ENCODE measurements at regions not wholly inside any gene's neighbourhood (a gene's known extent, or its start where the extent isn't known, plus 50 kb on each side); places are given as distances from the start of the nearest gene placed in this dataset.

GRCh38 chr1:88101041-88101440 lies 583.0 kb upstream of the PKN2 start:
- no peak for DNase-seq

DNA sequence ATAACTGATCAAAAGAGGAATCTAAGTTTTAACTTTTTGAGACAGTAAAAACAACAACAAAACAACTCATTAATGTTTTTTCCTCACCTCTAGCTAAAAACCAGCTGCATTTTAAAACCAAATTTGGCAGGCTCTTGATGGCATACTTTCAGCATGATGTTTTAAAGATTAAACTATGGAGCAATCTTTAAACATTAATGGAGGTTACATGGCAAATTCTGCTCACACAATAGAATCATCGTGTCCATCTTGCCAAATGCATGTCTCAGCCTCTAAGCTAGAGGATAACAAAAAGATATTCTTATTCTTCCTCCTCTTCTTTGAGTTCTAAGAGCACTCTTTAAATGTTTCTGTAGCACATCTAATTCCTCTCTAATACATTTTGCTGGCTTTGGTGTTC lies 579.8 kb upstream of the PKN2 start:
- no peak for DNase-seq

DNA sequence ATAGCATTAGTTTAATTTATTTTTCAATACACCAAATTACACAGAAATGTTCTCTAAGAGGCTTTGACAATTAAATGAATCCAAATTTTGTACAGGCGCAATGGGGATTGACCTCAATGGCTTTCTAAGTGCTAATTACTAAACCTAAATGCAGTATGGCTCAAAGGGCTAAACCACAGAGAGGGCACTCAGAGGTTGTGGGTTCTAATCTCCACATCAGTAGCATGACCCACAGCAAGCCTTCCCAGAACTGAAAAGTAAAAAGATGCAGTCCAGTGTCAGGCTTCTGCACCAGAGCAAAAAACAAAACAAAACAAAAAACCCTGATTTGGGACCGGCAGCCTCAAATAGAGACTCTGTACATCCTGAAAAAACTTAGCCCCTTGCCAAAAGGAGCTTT lies 579.2 kb upstream of the PKN2 start:
- DNase-seq = no peak

GRCh38 chr1:88111816-88112215 lies 572.3 kb upstream of the PKN2 start:
- DNase-seq = no peak

GRCh38 chr1:88117597-88117996 lies 566.5 kb upstream of the PKN2 start:
- no peak for DNase-seq

GRCh38 chr1:88118176-88118845 lies 565.8 kb upstream of the PKN2 start:
- DNase-seq = no peak

DNA sequence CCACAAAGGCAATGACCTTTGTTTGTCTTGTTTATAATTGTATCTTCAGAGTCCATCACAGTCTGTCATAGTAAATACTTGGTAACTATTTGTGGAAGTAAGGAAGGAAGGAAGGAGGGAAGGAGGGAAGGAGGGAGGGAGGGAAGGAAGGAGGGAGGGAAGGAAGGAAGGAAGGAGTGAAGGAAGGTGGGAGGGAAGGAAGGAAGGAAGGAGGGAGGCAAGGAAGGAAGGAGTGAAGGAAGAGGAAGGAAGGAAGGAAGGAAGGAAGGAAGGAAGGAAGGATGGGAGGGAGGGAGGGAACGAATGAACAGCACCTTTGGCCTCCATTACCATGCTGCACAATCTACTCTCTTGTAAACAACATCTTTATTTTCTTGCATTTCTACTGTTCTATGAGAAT lies 559.5 kb upstream of the PKN2 start:
- no peak for DNase-seq

- DNase-seq = no peak
These were observed 557.6 kb upstream of the PKN2 start for GRCh38 chr1:88126467-88126866.

DNA sequence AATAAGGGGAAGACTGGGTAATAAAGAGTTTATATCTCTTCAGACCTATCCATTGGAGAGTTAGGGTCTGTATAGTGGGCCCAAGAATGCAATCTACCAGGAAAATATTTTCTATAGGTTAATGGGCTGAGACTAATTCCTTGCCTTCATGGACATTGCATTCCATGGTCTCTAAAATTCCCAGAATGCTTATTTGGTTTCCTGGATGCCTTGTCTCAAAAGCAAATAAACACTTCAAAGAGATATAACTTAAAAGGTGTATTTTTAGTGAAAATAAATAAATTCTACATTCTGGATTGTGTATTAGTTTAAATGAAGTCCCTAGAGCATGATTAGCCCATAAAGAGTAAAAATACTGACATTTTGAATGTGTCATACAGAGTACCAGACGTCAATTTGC lies 550.1 kb upstream of the PKN2 start:
- DNase-seq = no peak

DNA sequence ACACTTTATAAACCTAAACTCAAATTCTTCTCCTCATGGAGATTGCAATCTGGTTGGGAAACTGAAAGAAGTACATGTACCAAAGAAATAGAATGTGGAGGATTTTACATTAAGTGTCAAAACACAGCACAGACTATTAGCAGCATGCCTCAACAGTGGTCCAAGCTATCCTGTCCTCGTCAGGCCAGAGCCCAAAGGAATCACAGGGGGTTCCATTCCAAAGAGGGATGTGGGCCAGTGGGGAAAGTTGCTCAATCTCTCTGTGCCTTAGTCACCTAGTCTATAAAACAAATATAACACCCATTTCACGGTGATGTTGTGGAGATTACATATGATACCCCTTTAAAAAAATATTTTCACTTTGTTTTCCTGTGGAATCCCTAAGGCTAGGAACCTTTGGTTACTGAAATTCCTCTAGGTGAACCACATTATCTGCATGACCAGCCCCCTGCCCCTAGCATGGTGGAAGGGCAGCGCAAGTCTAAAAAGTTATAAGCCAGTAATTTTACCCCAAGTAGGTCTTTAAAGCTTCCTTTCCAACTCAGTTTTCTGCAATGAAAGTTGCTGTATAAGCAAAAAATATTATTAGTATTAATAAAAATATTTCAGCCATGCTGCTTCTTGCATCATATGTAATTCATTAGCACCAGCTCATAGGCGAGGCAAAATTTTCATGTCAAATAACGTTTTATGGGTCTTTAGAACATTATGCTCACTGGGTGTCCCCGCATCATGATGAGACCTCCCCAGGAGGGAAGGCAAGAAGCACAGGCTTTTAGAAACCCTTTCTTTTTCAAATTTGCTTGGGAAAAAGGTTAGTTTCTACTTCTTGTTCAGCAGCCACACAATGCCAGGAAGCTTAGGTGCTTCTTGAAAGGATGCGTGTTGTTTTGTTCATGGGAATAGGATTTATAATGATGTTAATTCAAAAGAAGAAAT lies 548.8 kb upstream of the PKN2 start:
- DNase-seq = no peak

DNA sequence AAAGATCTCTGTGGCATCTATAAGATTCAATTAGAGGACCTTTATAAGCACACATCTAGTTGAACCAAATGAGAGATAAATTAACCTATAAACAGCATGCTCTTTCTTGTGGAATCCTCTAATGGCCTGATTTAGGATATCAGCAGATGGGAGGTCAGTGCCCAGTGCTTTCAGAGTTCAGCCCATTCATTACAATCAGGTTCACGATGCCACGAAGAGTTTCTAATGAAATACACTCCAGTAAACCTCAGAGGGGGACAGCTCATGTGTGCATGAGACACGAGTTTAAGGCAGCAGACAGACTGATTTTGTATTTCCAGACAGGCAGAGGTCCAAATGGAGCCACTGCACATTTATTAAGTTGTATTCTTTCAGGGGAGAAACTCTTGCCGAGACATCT lies 544.4 kb upstream of the PKN2 start:
- DNase-seq = no peak

DNA sequence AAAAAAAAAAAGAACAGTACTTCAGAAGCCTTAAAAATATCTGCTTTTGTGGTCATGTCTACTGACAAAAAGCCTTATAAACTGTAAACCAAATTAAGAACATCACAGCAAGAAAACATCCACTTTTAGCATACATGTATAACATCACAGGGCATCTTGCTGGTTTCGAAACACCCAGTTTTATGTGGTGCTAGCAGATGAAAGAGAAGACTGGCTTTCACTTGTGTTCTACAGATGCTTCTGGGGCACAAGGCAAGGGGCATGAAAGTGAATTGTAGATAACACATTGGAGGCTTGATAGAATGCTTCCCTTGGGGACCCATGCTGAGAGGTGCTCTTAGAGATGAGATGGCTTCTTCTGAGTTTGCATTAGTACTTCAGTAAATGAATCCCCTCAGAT lies 543.7 kb upstream of the PKN2 start:
- DNase-seq = no peak

DNA sequence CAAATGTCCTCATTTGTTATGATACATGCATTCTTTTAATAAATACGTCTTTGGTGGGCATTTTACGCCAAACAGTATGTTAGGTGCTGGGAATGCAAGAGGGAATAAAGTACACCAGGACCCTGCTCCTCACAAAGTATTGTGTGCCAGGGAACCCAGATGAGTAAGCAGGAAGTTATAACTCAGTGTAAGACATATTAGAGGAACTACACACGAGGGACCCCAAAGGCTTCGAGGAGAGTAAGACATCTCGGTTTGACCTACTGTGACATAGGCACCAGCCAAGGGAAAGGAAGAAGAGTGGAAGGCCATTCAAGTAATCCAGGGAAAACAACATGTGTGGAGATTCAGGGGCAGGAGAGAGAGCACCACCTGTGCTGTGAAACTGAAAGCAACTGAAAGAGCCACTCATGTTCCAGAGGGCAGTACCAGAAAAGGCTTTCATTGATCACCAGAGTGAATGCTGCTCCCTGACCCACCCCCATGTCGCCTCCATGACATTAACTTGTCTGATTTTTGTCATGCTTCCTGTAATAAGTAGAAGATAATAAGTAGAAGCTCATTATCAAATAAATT lies 542.5 kb upstream of the PKN2 start:
- no peak for DNase-seq

DNA sequence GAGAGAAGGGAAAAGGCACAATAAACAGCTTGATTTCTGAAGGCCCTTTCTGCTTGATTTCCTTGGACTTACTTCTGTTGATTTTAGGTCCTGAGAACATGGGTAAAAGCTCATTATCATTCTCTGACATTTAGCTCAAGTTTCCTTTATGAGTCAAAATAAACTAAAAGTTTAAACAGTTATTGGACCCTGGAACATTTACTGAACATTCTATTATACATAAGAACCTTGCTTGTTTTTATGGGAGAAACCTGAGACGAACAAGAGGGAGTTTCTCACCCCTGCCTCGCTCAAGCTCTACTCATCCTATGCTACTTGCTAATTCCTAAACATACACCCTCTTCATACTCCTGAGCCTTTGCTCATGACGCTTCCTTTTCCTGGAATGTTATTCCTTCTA lies 538.3 kb upstream of the PKN2 start:
- no peak for DNase-seq

- DNase-seq = no peak
These were observed 534.4 kb upstream of the PKN2 start for GRCh38 chr1:88149686-88150085.

- DNase-seq = no peak
These were observed 533.7 kb upstream of the PKN2 start for GRCh38 chr1:88150330-88150729.

DNA sequence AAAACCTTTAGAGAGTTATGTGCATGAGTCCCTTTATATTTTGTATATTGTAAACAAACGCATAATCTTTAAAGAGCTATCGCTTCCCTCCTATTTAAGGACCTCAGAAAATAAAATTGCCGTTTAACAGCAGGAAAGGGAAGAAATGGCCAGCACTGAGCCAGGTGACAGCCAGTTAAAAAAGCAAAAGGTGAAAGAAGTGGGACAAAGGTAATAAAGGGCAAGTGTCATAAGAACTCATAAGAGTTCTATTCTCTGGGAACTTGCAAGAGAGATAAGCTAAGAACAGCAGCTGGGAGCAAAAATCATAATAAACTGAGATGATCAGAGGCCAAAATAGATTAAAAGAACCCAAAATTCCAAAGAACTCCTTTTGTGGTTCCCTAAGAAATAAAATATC lies 520.9 kb upstream of the PKN2 start:
- no peak for DNase-seq

GRCh38 chr1:88168126-88168525 lies 515.9 kb upstream of the PKN2 start:
- DNase-seq = no peak

DNA sequence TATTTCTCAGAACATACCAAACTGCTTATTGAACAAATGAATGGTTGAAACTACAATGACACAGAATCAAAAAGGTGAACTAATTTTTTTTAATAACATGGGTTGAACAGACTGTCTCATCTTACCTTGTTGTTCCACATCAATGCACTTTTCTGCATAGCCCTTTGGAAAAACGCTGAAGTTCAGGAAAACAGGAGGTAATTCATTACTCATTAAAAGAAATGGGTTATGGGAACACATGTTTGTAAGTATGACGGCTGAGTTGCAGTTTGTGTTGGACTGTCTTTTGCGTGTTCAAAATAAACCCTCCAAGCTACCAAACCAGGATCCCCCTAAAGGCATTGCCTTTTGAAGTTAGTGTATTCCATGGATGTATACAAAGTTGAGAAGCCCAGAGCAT lies 514.9 kb upstream of the PKN2 start:
- DNase-seq = no peak

GRCh38 chr1:88169939-88170338 lies 514.1 kb upstream of the PKN2 start:
- DNase-seq = no peak

DNA sequence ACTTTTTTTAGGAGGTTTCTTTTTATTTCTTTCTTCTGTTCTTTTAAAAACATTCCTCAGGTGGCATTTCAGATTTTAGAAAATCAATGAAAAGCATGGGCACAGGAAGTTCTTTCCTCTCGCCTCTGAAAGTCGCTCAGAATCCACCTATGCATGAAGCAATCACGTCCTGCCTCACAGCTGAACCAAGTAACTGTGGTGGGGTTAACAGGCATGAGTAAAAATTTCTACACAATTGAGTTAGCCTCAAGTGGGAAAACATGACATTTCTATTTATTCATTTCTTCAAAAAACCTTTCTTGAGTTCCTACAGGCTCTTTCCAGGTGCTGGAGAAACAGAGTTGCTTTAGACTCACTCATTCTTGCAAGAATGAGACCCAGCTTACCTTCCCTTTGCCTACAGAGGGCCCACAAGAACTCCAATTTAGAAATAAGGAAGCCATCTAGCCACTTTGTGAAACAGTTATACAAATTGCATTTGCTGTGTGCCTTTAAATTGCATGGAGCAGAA lies 508.9 kb upstream of the PKN2 start:
- DNase-seq = no peak

- no peak for DNase-seq
These were observed 508.3 kb upstream of the PKN2 start for GRCh38 chr1:88175631-88176226.

GRCh38 chr1:88179943-88180342 lies 504.1 kb upstream of the PKN2 start:
- DNase-seq = no peak

Measured in NCI-H1436 (cell line).